T-helper 2 cell treated with Interferon-gamma antibody and Interleukin-4, amounts not matched to agents 5 μg/mL and 100 μg/mL, for 36 hours (primary cell): ENCODE measurements at regions not wholly inside any gene's neighbourhood (a gene's known extent, or its start where the extent isn't known, plus 50 kb on each side); places are given as distances from the start of the nearest gene placed in this dataset.

Experiments
- DNase-seq: peaks from one replicate; pipeline ENCODE4 v3.0.0; 2021; ENCODE audit warnings: low spot score
- H3K27ac Mint-ChIP-seq: one replicate; pipeline ENCODE4 v1.8.0; 2021; ENCODE audit warnings: mild to moderate bottlenecking, mixed read lengths
- H3K27me3 Mint-ChIP-seq: one replicate; pipeline ENCODE4 v1.8.0; 2021; ENCODE audit warnings: low read depth, mixed read lengths
- H3K36me3 Mint-ChIP-seq: one replicate; pipeline ENCODE4 v1.8.0; 2021; ENCODE audit warnings: low read depth, mixed read lengths
- H3K4me1 Mint-ChIP-seq: one replicate; pipeline ENCODE4 v1.8.0; 2021; ENCODE audit warnings: low read depth, mixed read lengths
- H3K4me3 Mint-ChIP-seq: one replicate; pipeline ENCODE4 v1.8.0; 2022; ENCODE audit warnings: mild to moderate bottlenecking, moderate library complexity, mixed read lengths
- H3K9me3 Mint-ChIP-seq: one replicate; pipeline ENCODE4 v1.8.0; 2021; ENCODE audit warnings: mixed read lengths

GRCh38 chr3:112744825-112745566 is 101.7 kb downstream of the CD200R1L start:
- no peak overlapping the region for H3K27ac Mint-ChIP-seq
- no peak for DNase-seq
- peaks cover 42% of the 10 kb centered on the region for H3K4me1 Mint-ChIP-seq
- no peak overlapping the region for H3K4me3 Mint-ChIP-seq
- peaks cover 3% of the 10 kb centered on the region for H3K9me3 Mint-ChIP-seq
- no peaks in the 10 kb centered on the region for H3K27me3 Mint-ChIP-seq
- H3K36me3 Mint-ChIP-seq: no peaks in the 10 kb centered on the region

DNA sequence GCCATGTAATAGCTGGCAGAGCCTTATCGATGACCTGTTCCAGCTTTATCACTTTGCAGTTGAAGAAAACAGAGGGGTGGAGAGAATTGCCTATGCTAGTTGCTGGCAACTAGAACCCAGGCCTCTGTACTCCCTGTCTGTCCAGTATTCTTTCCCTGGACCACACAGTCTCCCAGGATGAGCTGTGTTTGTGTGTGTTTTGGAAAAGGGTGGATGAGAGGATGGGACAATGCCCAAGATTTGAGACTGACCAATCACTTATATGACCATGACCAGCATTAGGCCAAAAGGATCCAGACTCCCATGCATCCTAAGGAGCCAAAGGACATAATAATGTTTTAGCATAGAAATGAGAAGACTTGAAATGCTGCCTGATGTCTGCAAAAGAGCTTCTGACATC is 102.6 kb downstream of the CD200R1L start:
- DNase-seq: no peak
- H3K4me3 Mint-ChIP-seq: no peak overlapping the region
- peaks cover 49% of the 10 kb centered on the region for H3K4me1 Mint-ChIP-seq
- peaks cover 3% of the 10 kb centered on the region for H3K9me3 Mint-ChIP-seq
- H3K27me3 Mint-ChIP-seq: no peaks in the 10 kb centered on the region
- no peak overlapping the region for H3K27ac Mint-ChIP-seq
- H3K36me3 Mint-ChIP-seq: no peaks in the 10 kb centered on the region

- no peak overlapping the region for H3K4me3 Mint-ChIP-seq
- H3K27me3 Mint-ChIP-seq: no peaks in the 10 kb centered on the region
- peaks cover 51% of the 10 kb centered on the region for H3K4me1 Mint-ChIP-seq
- H3K9me3 Mint-ChIP-seq: no peaks in the 10 kb centered on the region
- H3K27ac Mint-ChIP-seq: no peak overlapping the region
- no peaks in the 10 kb centered on the region for H3K36me3 Mint-ChIP-seq
- no peak for DNase-seq
These were observed 102.0 kb upstream of the CCDC80 start for GRCh38 chr3:112742934-112743333.

GRCh38 chr3:112741983-112742382 is 101.0 kb upstream of the CCDC80 start:
- peaks cover 56% of the 10 kb centered on the region for H3K4me1 Mint-ChIP-seq
- no peak overlapping the region for H3K4me3 Mint-ChIP-seq
- H3K9me3 Mint-ChIP-seq: no peaks in the 10 kb centered on the region

DNA sequence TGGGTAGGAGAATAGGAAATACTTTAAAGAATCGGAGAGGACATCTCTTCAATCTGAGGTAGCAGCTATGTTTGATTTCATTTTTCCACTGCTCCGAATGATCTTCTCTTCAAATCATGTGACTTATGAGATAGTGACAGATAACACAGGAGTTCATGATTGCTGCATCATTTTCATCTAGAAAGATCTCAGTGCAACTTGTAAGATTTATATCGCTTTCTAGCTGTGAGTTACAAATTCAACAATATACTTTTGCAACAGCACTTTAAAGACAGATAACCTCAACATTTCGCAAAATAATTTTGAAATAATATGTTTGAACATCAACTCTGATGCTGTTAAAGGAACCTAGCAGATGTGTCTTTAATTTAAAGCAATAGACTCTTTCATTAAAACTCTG is 99.9 kb upstream of the CCDC80 start:
- Mint-ChIP-seq H3K4me1 (peaks cover 66% of the 10 kb centered on the region), H3K27me3 (no peaks in the 10 kb centered on the region), H3K36me3 (no peaks in the 10 kb centered on the region), H3K9me3 (no peaks in the 10 kb centered on the region), H3K4me3 (peak overlapping the region; percentile 6), H3K27ac (peak overlapping the region; percentile 13)
- no peak for DNase-seq

More at GRCh38 chr3:112741983-112742382, 101.0 kb upstream of the CCDC80 start:
- H3K27me3 Mint-ChIP-seq: no peaks in the 10 kb centered on the region
- H3K27ac Mint-ChIP-seq: no peak overlapping the region
- no peak for DNase-seq
- no peaks in the 10 kb centered on the region for H3K36me3 Mint-ChIP-seq

DNA sequence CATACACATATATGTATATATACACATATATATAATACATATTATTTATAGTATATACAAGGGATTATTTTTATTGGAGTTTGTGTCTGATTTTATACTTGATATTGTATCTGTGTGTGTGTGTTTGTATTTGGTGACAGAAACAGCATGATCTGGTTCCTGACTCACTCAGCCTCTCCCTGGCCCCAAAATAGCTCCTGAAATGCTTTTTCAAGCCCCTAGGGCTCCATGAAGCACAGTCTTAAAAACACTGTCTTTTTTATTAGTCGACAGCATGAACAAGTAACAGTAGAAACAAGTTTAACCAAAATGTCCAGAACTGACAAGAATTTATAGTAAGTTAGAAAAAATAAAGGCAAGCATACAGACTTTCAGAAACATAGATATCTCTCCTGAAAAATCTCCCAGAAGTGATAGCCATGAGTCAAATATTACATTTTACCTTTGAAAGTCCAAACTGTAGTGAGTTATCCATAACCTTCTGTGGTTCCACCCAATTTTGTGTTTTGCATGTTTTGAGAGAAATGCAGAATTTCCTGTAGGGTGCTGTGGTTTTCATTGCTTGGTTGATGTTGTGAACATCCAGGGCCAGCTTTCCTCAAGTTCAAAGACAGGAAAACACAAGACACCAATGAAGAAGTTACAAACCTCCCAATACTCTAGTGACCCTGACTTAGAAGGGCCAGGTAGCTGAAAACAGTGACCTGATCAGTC is 98.5 kb upstream of the CCDC80 start:
- Mint-ChIP-seq H3K4me1 (peaks cover 67% of the 10 kb centered on the region), H3K27me3 (no peaks in the 10 kb centered on the region), H3K9me3 (no peaks in the 10 kb centered on the region), H3K36me3 (no peaks in the 10 kb centered on the region), H3K27ac (peak overlapping the region; percentile 75), H3K4me3 (peak overlapping the region; percentile 66)
- DNase-seq: no peak

DNA sequence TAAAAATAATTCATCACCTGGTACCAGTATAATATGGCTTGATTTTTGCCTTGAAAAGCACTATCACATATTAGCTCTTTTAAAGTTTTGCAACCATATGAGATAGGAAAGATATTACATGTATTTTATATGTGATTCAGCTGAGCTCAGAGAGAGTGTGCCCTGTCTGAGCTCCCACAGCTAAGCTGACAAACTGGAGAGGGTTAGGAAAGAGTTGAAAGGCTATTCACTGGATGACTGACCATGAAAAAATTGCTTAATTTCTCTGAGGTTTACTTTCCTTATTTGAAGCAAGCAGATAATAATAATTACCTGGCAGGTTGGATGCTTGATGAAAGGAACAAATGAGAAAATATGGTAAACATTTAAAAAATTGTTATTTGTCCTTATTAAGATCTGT is 97.4 kb upstream of the CCDC80 start:
- H3K27ac Mint-ChIP-seq: no peak overlapping the region
- no peaks in the 10 kb centered on the region for H3K27me3 Mint-ChIP-seq
- H3K4me1 Mint-ChIP-seq: peaks cover 64% of the 10 kb centered on the region
- no peak for DNase-seq
- peak overlapping the region; percentile 21 for H3K4me3 Mint-ChIP-seq
- H3K9me3 Mint-ChIP-seq: no peaks in the 10 kb centered on the region
- no peaks in the 10 kb centered on the region for H3K36me3 Mint-ChIP-seq

- no peak for DNase-seq
- H3K4me1 Mint-ChIP-seq: peaks cover 64% of the 10 kb centered on the region
- H3K36me3 Mint-ChIP-seq: no peaks in the 10 kb centered on the region
- no peaks in the 10 kb centered on the region for H3K27me3 Mint-ChIP-seq
- no peaks in the 10 kb centered on the region for H3K9me3 Mint-ChIP-seq
- peak overlapping the region; percentile 80 for H3K27ac Mint-ChIP-seq
- H3K4me3 Mint-ChIP-seq: peak overlapping the region; percentile 35
These were observed 96.0 kb upstream of the CCDC80 start for GRCh38 chr3:112736805-112737566.

GRCh38 chr3:112736386-112736785 is 95.4 kb upstream of the CCDC80 start:
- no peak for DNase-seq
- no peaks in the 10 kb centered on the region for H3K27me3 Mint-ChIP-seq
- no peaks in the 10 kb centered on the region for H3K36me3 Mint-ChIP-seq
- H3K9me3 Mint-ChIP-seq: no peaks in the 10 kb centered on the region
- H3K4me3 Mint-ChIP-seq: peak overlapping the region; percentile 29
- peaks cover 58% of the 10 kb centered on the region for H3K4me1 Mint-ChIP-seq
- peak overlapping the region; percentile 80 for H3K27ac Mint-ChIP-seq

- Mint-ChIP-seq H3K36me3 (no peaks in the 10 kb centered on the region), H3K27me3 (no peaks in the 10 kb centered on the region), H3K4me3 (peak overlapping the region; percentile 29), H3K9me3 (no peaks in the 10 kb centered on the region), H3K27ac (peak overlapping the region; percentile 80), H3K4me1 (peaks cover 53% of the 10 kb centered on the region)
- no peak for DNase-seq
These were observed 95.0 kb upstream of the CCDC80 start for GRCh38 chr3:112735926-112736325.

DNA sequence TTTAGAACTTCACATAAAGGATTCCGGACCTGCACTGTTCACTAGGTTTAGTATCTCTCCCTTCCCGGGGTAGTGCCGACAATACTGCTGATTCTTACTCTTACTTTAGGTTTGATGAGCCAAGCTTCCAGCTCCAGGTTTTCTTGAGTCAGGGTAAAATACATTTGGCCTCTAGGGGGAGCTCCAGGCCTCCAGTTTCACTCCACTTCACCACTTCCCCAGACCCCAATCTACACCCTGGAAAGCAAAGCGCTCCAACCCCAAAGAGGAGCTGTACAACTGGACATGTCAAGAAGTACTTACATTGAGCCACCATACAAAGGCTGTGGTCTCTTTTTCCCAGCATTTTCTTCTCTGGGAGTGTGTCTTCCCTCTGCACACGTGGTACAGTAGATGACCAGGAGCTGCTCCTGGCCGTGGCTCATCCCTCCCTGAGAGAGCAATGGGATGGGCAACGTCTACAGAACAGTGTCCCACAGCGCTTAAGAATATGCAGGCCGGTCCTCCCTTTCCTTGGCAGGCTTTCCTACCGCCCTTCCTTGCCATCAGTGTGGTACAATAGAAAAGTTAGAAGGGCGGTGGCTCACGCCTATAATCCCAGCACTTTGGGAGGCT is 93.9 kb upstream of the CCDC80 start:
- Mint-ChIP-seq H3K4me1 (peaks cover 42% of the 10 kb centered on the region), H3K4me3 (no peak overlapping the region), H3K9me3 (no peaks in the 10 kb centered on the region), H3K27me3 (no peaks in the 10 kb centered on the region), H3K27ac (peak overlapping the region; percentile 31), H3K36me3 (no peaks in the 10 kb centered on the region)
- DNase-seq: peak; percentile 52

- Mint-ChIP-seq H3K27ac (no peak overlapping the region), H3K27me3 (no peaks in the 10 kb centered on the region), H3K4me1 (peaks cover 35% of the 10 kb centered on the region), H3K36me3 (no peaks in the 10 kb centered on the region), H3K4me3 (no peak overlapping the region), H3K9me3 (no peaks in the 10 kb centered on the region)
- DNase-seq: no peak
These were observed 93.2 kb upstream of the CCDC80 start for GRCh38 chr3:112734171-112734570.

DNA sequence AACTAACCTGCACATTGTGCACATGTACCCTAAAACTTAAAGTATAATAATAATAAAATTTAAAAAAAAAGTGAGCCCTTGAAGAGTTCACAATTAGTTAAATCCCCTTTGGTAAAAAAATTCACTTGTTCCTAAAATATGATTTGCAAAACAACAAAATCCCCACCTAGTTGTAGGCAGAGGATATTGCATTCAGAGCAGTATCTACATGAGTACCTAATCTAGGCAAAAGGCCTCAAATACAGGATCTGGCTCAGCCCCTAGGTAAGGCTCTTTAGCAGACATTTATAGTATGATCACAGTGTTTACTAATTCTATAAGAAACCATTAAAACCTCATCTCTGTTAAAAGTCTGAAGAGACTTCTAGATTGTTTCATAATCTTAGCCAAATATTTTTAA is 89.3 kb upstream of the CCDC80 start:
- DNase-seq: no peak
- Mint-ChIP-seq H3K4me1 (peaks cover 6% of the 10 kb centered on the region), H3K27ac (no peak overlapping the region), H3K27me3 (peaks cover 3% of the 10 kb centered on the region), H3K4me3 (no peak overlapping the region), H3K9me3 (no peaks in the 10 kb centered on the region), H3K36me3 (no peaks in the 10 kb centered on the region)

DNA sequence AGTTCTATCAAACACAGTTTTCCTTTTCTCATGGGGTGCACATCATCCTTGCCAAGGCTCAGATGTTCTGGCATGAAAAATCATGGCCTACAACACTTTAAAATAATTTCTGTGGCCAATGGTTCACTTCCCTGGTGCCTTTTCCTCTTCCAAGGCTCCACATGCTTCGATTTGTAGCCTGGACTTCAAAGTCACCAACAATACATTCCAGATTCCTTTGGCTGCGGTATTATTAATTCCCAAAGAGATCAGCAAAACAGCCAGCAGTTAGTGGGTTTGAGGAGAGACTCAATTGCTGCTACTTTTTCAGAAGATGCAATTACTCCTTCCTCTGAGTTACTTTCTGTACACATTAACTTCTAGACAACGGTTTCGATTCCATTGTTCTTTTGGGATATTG is 80.3 kb upstream of the CCDC80 start:
- Mint-ChIP-seq H3K36me3 (no peaks in the 10 kb centered on the region), H3K27me3 (peaks cover 22% of the 10 kb centered on the region), H3K9me3 (no peaks in the 10 kb centered on the region), H3K4me3 (no peak overlapping the region), H3K27ac (no peak overlapping the region), H3K4me1 (no peaks in the 10 kb centered on the region)
- no peak for DNase-seq
